GM19025 (cell line): ENCODE measurements at regions not wholly inside any gene's neighbourhood (a gene's known extent, or its start where the extent isn't known, plus 50 kb on each side); places are given as distances from the start of the nearest gene placed in this dataset.
"Not testable (repeated sequence)": the region's sequence is repeated elsewhere in the genome, so short reads cannot be mapped to it uniquely, and the experiment has no call there.

Experiments
- ATAC-seq: cut with Tn5 transposase; IDR thresholded peaks from one replicate; pipeline ENCODE4 v1.9.1; 2021; ENCODE audit warnings: mild to moderate bottlenecking, low read depth, moderate library complexity; ENCODE audit not compliant: unreplicated experiment

DNA sequence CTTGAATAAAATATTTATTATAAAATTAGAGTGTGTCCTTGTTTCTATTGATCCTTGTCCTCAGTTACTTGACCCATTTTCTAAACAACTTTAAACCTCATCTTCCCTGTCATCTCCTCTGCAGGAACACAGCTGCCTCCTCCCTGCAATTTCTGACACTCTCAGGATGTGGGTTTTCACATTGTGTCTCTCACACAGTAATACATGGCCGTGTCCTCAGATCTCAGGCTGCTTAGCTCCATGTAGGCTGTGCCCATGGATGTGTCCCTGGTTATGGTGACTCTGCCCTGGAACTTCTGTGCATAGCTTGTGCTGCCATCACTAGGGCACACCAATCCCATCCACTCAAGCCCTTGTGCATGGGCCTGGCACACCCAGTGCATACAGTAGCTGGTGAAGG is 577.1 kb downstream of the GOLGA6L6 start:
- ATAC-seq, result not testable (repeated sequence)

DNA sequence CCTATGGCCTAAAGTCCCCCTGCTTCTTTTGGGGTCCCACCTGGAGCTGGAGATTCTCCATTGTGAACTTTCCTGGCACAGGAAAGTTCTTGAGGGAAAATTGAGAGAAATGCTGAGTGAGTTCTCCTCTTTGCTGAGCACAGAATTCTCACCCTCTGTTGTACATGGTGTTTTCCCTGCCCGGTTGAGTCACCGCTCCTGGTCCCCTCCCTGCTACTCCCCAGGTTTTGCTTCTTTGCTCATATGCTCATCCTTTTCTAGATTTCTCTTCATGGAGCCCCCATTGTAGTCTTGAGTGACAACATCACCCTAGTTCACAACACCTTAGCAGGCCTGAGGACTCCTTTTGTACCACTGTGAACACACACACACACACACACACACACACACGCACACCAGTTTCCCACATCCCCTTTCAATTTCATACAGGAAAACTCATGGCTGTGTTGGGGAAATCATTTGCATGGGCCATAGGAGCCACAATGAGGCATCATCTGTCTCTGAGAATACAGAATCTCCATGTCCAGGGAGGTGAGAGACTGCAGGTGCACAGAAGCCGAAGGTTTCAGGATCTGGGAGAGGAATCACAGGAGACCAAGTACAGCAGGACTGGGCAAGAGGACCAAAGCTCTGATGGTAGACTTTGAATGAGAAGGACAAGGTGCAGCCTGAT is 585.3 kb downstream of the GOLGA6L6 start:
- no peak for ATAC-seq

DNA sequence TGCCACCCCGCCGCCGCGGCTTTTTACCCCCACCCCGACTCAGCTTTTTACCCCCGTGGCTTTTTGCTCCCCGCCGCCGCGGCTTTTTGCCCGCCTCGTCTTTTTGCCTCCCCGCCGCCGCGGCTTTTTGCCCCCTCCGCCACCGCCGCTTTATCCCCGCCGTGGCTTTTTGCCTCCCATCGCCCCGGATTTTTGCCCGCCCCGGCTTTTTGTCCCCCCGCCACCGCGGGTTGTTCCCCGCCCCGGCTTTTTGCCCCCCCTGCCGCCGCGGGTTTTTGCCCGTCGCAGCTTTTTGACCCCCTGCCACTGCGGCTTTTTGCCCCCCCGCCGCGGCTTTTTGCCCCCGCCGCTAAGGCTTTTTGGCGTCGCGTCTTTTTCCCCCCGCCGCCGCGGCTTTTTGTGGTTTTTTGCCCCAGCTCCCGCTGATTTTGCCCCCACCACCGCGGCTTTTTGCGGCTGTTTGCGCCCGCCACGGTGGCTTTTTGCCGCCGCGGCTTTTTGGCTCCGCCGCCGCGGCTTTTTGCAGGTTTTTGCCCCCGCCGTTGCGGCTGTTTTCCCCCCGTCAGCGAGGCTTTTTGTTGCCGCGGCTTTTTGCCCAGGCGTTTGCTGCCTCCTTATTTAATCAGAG is 597.2 kb downstream of the GOLGA6L6 start:
- no peak for ATAC-seq

GRCh38 chr15:19943515-19943914 is 598.1 kb downstream of the GOLGA6L6 start:
- ATAC-seq, result no peak

DNA sequence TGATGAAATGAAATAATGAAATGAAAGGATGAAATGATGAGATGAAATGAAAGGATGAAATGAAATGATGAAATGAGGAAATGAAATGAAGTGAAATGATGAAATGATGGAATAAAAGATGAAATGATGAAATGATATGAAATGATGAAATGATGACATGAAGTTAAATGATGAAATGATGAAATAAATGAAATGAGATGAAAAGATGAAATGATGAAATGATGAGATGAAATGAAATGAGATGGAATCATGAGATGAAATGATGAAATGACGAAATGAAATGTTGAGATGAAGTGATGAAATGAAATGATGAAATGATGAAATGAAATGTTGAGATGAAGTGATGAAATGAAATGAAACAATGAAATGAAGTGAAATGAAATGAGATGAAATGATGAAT is 638.3 kb downstream of the GOLGA6L6 start:
- ATAC-seq, result not testable (repeated sequence)

DNA sequence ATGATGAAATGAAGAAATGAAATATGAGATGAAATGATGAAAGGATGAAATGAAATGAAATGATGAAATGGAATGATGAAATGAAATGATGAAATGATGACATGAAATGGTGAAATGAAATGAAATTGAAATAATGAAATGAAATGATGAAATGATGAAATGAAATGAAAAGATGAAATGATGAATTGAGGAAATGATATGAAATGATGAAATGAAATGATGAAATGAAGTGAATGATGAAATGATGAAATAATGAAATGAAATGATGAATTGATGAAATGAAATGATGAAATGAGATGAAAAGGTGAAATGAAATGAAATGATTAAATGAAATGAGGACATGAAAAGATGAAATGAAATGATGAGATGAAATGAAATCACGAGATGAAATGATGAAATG is 639.2 kb downstream of the GOLGA6L6 start:
- not testable (repeated sequence) for ATAC-seq

DNA sequence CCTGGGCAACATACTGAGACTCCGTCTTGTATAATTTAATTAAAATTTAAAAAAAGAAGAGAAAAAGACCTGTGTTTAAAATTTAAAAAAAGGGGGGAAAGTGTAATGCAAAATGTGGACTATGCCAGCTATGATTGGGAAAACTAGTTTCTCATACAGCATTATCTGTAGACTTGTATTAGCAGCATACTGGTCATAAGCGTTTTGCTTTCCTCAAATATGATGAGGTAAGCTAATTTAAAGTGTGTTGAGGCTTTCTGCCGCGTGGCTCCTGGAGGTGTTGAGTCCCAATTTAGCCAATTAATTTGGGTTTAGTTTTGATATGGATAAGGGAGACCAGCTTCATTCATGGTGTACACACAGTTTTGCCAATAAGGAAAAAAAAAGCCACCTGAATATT is 640.2 kb downstream of the GOLGA6L6 start:
- not testable (repeated sequence) for ATAC-seq

DNA sequence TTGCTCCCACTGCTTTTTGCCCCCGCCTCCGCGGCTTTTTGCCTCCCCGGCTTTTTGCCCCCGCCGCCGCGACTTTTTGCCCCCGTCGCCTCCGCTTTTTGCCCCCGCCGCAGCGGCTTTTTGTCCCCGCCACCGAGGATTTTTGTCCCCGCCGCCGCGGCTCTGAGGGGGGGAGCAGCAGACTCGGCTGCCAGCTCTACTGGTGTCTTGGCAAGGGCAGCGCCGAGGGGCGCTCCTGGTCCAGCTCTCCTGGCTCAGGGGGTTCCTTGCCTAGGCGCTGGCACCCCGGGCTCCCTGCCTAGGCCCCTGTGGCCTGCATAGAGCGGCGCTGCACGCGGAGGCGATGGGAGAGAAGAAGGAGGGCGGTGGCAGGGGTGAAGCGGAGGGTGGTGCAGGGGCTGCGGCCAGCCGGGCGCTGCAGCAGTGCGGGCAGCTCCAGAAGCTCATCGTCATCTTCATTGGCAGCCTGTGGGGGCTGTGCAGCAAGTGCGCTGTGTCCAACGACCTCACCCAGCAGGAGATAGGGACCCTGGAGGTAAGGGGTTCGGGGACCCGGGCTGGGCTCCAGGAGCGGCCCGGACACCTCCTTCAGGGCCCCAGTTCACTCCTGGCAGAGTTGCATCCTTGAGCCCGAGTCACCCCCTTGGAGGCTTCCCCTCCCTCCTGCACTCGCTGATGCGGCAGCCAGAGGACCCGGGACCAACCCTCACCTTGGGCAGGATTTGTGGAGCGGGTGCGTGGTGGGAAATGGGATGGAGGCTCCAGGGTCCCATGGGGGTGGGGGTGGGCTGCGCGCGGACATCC is 642.4 kb downstream of the GOLGA6L6 start:
- ATAC-seq, result no peak

DNA sequence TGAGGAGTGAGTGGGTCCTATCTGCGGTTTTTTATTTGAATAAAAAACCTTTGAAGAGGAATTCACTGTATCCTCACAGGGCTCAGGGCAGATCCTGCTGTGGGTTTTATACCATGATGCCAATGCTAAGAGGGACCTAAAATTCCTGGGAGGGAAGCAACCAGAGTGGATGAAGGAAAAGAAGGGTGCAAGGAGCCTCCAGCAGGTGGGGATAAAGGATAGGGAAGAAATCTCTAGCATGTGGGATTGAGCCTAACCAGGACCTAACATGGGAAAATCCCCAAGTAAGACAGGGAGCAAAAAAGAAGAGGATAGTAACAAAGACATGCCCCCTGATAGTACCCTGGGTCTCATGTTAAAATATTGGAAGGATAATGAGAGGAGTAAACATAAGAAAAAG is 652.8 kb downstream of the GOLGA6L6 start:
- not testable (repeated sequence) for ATAC-seq

DNA sequence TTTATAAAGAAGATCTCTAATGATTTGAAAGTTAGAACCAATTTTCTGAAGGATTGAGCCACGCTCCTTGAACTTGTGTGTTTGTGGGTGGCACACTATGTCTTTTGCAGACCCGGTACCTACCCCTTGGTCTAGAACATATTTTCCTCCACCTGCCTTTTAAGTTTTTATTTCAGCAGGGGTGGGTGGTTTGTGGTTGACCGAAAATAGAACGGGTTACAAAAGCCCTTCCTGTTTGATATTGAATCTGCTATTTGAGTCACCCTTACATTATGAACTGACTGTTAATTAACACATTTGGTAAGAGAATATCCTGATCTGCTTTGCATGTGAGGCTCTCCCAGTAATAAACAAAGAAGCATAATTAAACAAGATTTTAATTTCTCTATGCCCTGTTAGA is 697.5 kb downstream of the GOLGA6L6 start:
- ATAC-seq, result not testable (repeated sequence)
